ENCODE measurements at regions not wholly inside any gene's neighbourhood (a gene's known extent, or its start where the extent isn't known, plus 50 kb on each side); places are given as distances from the start of the nearest gene placed in this dataset.

DNA sequence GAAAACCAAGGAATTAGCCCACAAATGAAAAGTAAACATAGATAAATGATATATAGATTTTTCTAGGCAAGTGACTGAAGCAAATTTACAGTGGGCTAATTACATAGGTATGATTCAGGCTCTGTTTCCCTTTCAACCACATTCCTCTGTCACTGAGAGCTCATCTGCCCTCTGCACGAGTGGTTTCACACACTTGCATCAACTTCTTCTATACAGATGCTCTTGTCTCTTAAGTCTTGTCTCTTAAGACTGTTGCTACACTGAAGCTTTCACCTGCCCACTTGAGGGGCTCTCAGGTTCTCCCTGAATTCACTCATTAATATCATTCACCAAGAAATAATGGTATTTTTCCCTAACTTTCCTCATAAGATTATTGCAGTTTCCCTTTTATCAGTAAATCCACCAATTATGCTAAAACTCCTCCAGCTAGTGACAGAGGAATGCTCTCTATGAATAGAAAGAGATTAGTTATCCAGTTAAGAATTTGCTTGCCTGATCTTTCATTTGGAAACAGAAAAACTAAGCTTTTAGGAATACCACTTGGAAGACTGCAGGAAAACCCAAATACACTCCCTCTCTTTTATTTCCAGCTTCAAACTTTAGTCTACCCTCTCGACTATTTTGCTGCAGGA is 95.7 kb downstream of the ELAPOR2 start:
- DNase-seq: no peak
- TF ChIP-seq POLR2A (IDR thresholded peaks at IDR 0.05; ENCODE audit: low read length) (no peak), GATA1 (IDR thresholded peaks at IDR 0.05; ENCODE audit: low read depth, low read length) (no peak)

GRCh38 chr7:86962623-86963022 is 96.8 kb downstream of the ELAPOR2 start:
- no peak for DNase-seq
- no peak for TF ChIP-seq POLR2A (IDR thresholded peaks at IDR 0.05; ENCODE audit: low read length)
- TF ChIP-seq GATA1 (IDR thresholded peaks at IDR 0.05; ENCODE audit: low read depth, low read length): no peak

DNA sequence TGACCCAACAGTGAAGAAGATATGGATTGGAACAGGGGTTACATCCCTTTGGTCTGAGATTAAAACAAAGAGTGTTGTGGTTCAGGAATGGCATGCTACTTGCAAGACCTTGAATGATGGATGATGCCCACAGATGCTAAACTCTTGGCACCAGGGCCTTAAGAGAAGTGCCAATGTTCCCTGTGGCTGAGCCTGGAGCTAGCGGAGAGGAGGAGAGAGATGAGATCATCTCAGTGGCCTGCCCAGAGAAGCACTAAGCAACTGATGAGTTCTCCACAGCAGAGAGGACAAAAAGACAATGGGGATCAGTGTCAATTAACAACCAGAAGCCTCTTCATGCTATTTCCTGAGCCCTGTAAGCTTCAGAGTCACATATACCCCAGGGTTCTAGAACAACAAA is 97.8 kb downstream of the ELAPOR2 start:
- no peak for DNase-seq

DNA sequence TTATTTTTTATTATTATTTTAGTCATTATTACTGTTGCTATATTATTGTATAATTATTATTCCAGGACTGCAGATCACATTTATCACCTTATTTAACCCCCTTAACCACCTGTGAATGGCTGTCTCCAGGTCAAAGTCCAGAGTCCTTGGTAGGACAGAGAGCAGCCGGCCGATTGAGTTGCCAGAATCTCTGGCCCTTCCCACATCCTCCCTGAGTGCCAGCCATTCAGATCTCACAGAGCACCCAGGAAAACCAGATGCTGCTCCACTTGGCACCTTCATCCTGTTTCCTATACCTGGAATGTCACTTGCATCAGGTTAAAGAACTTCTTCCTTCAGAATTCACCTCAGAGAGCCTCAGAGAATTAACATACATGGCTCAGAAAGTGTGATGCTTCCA is 101.1 kb downstream of the ELAPOR2 start:
- TF ChIP-seq POLR2A (IDR thresholded peaks at IDR 0.05; ENCODE audit: low read length) (no peak), GATA1 (IDR thresholded peaks at IDR 0.05; ENCODE audit: low read depth, low read length) (no peak)

More for the DNA sequence above, 97.8 kb downstream of the ELAPOR2 start:
- TF ChIP-seq POLR2A (IDR thresholded peaks at IDR 0.05; ENCODE audit: low read length) (no peak), GATA1 (IDR thresholded peaks at IDR 0.05; ENCODE audit: low read depth, low read length) (no peak)

DNA sequence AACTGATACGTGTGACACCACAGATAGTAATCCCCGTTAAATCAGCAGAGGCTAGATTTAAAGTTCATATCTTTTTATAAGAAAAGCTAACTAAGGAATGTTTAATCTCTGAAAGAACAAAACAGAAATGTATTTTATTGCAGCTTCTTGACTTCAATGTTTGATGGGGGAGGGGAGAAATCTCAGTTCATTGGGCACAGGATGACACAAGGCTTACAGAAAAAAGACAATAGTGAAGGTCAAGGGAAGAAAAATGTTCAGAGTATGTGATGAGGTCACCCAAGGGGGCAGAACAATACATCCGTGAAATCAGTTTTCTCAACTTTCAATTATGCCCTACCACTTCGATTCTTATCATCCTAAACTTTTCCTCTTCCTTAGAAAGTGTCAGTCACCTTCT is 102.9 kb downstream of the ELAPOR2 start:
- DNase-seq: no peak
- TF ChIP-seq GATA1 (IDR thresholded peaks at IDR 0.05; ENCODE audit: low read depth, low read length) (no peak), POLR2A (IDR thresholded peaks at IDR 0.05; ENCODE audit: low read length) (no peak)

More for the DNA sequence above, 101.1 kb downstream of the ELAPOR2 start:
- no peak for DNase-seq

DNA sequence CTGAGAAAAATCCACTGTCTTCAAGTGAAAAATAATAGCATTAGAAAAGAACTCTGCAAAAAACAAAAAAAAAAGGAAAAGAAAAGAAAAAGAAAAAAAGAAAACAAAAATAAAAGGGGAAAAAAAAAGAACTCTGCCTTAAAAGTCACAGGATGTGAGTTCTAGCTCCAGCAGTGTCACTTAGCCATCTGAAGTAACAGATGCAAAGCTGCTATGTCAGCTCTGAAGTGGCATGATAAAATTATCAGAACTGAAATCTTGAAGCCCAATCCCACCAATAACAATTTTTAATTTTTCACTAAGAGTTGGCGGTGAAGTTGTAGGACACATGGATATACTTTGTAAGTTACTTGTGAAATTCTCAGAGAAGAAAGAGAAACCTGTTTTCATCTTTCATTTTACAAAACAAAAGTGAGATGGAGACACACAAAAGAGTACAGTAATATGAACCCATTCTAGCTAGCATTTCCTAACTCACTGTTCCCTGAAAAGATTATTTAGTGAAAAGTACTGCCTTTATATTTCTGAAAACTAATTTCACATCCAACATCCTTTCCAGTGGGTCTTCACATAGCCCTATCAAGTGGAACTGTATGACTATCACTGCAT is 103.5 kb downstream of the ELAPOR2 start:
- TF ChIP-seq GATA1 (IDR thresholded peaks at IDR 0.05; ENCODE audit: low read depth, low read length) (no peak), POLR2A (IDR thresholded peaks at IDR 0.05; ENCODE audit: low read length) (no peak)
- DNase-seq: no peak

DNA sequence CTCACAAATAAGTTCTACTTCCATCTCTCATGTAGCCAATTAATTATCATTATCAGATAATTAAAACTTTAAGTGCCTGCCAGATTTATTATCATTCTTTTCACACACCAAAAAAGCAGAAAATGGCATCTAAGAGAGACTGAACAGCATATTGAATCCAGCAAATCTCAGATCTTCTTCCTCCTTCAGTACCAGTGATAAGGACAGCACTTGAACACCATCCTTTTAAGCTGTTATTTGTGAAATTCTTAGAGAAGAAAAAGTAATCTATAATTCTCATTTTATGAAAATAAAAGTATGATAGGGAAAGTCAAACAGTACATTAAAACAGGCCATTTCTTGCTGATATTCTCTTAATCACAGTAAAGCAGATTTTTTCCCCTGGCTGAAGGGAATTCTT is 104.5 kb downstream of the ELAPOR2 start:
- DNase-seq: no peak
- no peak for TF ChIP-seq GATA1 (IDR thresholded peaks at IDR 0.05; ENCODE audit: low read depth, low read length)
- no peak for TF ChIP-seq POLR2A (IDR thresholded peaks at IDR 0.05; ENCODE audit: low read length)

GRCh38 chr7:86953653-86954336 is 105.7 kb downstream of the ELAPOR2 start:
- TF ChIP-seq GATA1 (IDR thresholded peaks at IDR 0.05; ENCODE audit: low read depth, low read length) (no peak), POLR2A (IDR thresholded peaks at IDR 0.05; ENCODE audit: low read length) (no peak)
- DNase-seq: no peak

DNA sequence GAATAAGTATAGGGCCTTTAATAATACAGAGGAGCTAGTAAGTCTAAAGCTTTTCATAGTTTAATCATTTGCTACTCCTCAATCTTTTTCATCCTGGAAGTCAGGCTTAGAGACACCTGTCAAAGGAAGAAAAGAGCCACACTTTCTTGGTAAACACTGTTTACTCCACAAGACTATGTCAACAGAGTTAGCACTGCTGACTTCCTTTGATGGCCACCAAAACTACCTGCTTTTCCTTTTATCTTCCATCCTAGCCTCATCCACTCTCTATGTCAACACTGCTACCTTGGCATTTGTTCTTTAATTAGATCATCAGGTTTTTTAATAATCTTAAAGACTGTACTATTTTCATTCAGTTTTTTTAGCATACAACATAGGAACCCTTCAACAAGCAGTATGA is 106.2 kb downstream of the ELAPOR2 start:
- no peak for DNase-seq
- TF ChIP-seq POLR2A (IDR thresholded peaks at IDR 0.05; ENCODE audit: low read length) (no peak), GATA1 (IDR thresholded peaks at IDR 0.05; ENCODE audit: low read depth, low read length) (no peak)

DNA sequence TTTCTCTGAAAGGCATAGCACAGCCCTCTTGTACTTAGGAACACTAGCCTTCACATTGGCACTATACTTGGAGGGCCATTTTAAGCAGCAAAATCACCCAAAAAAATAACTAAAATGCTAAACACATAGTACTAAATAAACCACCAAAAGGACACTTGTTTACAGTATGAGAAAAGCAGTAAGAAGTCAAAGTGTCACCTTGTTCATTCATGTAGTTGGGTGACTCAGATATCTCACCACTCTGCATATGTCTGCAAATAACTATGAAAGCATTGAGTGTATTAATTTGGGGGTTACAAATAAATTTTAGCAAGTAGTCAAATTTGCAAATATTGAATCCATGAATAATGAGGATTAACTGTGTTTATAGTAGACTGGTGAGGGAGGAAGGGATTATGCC is 107.6 kb downstream of the ELAPOR2 start:
- TF ChIP-seq POLR2A (IDR thresholded peaks at IDR 0.05; ENCODE audit: low read length): no peak
- TF ChIP-seq GATA1 (IDR thresholded peaks at IDR 0.05; ENCODE audit: low read depth, low read length): no peak
- DNase-seq: no peak

GRCh38 chr7:86950944-86951343 is 108.5 kb downstream of the ELAPOR2 start:
- no peak for DNase-seq
- TF ChIP-seq POLR2A (IDR thresholded peaks at IDR 0.05; ENCODE audit: low read length) (no peak), GATA1 (IDR thresholded peaks at IDR 0.05; ENCODE audit: low read depth, low read length) (no peak)

GRCh38 chr7:86950360-86950759 is 109.1 kb downstream of the ELAPOR2 start:
- no peak for DNase-seq
- TF ChIP-seq GATA1 (IDR thresholded peaks at IDR 0.05; ENCODE audit: low read depth, low read length) (no peak), POLR2A (IDR thresholded peaks at IDR 0.05; ENCODE audit: low read length) (no peak)

DNA sequence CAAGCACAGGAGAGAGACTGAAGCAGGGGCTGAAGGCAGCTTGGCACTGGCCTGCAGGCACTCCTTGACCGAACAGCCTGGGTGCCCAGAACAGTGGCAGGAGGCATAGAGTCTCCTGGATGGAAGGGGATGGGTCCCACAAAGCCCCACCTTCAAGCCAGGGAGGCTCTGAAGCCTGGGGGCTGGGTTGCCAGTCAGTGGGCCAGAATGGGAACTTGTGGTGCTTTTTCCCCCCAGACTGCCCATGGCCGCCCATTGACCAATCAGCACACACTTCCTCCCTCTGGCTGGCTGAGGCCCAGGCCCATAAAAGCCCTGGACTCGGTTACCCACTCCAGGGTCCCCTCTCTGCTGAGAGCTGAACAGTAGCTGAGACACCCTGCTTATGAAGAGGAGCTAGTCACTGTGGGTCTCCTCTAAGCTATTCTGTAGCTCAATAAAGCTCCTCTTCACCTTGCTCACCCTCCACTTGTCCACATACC is 109.6 kb downstream of the ELAPOR2 start:
- TF ChIP-seq GATA1 (IDR thresholded peaks at IDR 0.05; ENCODE audit: low read depth, low read length) (no peak), POLR2A (IDR thresholded peaks at IDR 0.05; ENCODE audit: low read length) (no peak)
- no peak for DNase-seq

GRCh38 chr7:86949052-86949778 is 110.2 kb downstream of the ELAPOR2 start:
- TF ChIP-seq GATA1 (IDR thresholded peaks at IDR 0.05; ENCODE audit: low read depth, low read length): no peak
- no peak for TF ChIP-seq POLR2A (IDR thresholded peaks at IDR 0.05; ENCODE audit: low read length)
- no peak for DNase-seq

All from erythroblast (primary cell).